AG04450 (cell line): ENCODE measurements at regions not wholly inside any gene's neighbourhood (a gene's known extent, or its start where the extent isn't known, plus 50 kb on each side); places are given as distances from the start of the nearest gene placed in this dataset.

Experiments used
- CTCF ChIA-PET: fragments of 300-600, 350-600 bp; formaldehyde crosslinking; extraction: SDS; loops from one replicate; lab custom pipeline; 2022; ENCODE audit warnings: antibody characterized with exemption, inconsistent platforms; lab: Charles Lee
- POLR2A ChIA-PET: fragments of 350-600 bp; formaldehyde crosslinking; extraction: SDS; loops from one replicate; lab custom pipeline; 2021; ENCODE audit warnings: antibody characterized with exemption, inconsistent platforms; lab: Yijun Ruan, JAX
- DNase-seq: peaks from one replicate; pipeline ENCODE4 v3.0.0-alpha.2; 2011; ENCODE audit warnings: low read depth, low spot score
- H3K27ac ChIP-seq: one replicate; pipeline ENCODE4 v1.5.1; 2012; ENCODE audit warnings: low read depth, low read length, control low read depth
- H3K27me3 ChIP-seq: one replicate; pipeline ENCODE4 v1.6.0; 2012; ENCODE audit warnings: low read length; ENCODE audit not compliant: control insufficient read depth, insufficient read depth
- H3K4me3 ChIP-seq: 2 replicates; pipeline ENCODE4 v1.5.1; 2011; ENCODE audit warnings: mild to moderate bottlenecking, low read depth, low read length, control low read depth
- H3K9me3 ChIP-seq: 2 replicates; pipeline ENCODE4 v1.5.1; 2012; ENCODE audit warnings: low read length; ENCODE audit not compliant: control insufficient read depth, insufficient read depth
- TF ChIP-seq, protein P1 (sequence below): IDR thresholded peaks from 2 replicates; pipeline ENCODE4 v1.5.1; 2011; ENCODE audit warnings: low read depth, low read length, control low read depth, inconsistent platforms

DNA sequence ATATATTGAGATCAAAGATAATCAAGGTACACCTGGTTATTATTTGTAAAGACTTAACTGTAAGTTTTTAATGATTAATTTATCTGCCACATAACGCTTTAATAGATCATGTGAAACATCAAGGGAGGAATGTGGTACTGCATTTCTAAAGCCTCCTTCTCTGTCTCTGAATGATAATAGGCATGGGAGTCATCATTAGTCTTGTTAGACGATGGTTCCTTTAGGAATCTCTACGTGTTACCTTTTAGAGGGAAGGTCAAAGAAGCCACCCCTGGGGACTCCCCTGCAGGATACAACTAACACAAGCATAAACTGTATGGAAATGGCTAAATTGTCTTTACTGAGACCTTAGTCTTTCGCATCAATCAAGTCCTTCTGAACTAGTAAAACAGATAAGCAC lies 173.6 kb upstream of the MCHR2 start:
- Histone ChIP-seq H3K4me3 (no peak overlapping the region), H3K27ac (no peak overlapping the region), H3K9me3 (no peaks in the 10 kb centered on the region), H3K27me3 (peaks cover 3% of the 10 kb centered on the region)
- TF ChIP-seq, protein P1, sequence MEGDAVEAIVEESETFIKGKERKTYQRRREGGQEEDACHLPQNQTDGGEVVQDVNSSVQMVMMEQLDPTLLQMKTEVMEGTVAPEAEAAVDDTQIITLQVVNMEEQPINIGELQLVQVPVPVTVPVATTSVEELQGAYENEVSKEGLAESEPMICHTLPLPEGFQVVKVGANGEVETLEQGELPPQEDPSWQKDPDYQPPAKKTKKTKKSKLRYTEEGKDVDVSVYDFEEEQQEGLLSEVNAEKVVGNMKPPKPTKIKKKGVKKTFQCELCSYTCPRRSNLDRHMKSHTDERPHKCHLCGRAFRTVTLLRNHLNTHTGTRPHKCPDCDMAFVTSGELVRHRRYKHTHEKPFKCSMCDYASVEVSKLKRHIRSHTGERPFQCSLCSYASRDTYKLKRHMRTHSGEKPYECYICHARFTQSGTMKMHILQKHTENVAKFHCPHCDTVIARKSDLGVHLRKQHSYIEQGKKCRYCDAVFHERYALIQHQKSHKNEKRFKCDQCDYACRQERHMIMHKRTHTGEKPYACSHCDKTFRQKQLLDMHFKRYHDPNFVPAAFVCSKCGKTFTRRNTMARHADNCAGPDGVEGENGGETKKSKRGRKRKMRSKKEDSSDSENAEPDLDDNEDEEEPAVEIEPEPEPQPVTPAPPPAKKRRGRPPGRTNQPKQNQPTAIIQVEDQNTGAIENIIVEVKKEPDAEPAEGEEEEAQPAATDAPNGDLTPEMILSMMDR, result no peak
- DNase-seq, result no peak
- ChIA-PET CTCF (no interaction called here), POLR2A (no interaction called here)

DNA sequence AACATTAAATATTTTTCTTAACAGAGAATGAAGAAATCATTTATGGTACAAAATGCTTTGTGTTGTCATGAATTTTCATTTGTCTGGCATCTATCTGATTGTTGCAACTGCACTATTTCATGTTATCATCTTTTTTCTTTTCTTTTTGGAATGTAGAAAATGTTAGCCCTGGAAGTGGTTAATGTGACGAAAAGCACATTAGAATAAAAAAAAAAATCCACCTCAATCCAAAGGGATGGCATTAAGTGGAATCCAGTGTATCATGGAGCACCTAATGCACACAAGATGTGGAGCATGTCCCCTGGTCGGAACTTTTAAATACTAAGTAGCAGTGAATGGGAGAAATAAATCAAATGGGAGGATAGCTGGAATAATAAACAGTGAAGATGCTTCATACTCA lies 172.9 kb upstream of the MCHR2 start:
- CTCF ChIA-PET, result no interaction called here
- H3K27ac ChIP-seq, result no peak overlapping the region
- no peaks in the 10 kb centered on the region for H3K9me3 ChIP-seq
- TF ChIP-seq, protein P1, result no peak
- POLR2A ChIA-PET, result no interaction called here
- no peak overlapping the region for H3K4me3 ChIP-seq
- no peak for DNase-seq
- H3K27me3 ChIP-seq, result peaks cover 3% of the 10 kb centered on the region

DNA sequence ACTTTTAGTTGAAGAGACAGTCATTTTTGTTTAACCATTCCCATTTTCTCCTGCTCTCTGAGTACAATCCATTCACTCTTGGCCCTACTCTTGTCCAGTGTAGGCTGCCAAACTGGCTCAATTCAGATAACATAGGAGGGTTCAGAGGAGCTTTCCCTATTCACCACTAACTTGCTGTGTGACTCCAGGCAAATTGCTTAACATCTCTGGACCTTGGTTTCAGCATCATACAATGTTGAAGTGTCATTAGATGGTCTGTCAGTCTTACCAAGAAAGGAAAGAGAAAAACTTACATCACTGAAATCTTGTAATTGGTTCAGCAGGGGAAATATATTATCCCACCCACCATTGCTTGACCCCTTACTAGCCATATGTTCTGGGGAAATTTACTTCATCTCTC lies 171.4 kb upstream of the MCHR2 start:
- Histone ChIP-seq H3K27me3 (peaks cover 6% of the 10 kb centered on the region), H3K4me3 (no peak overlapping the region), H3K27ac (no peak overlapping the region), H3K9me3 (no peaks in the 10 kb centered on the region)
- ChIA-PET CTCF (no interaction called here), POLR2A (no interaction called here)
- no peak for DNase-seq
- TF ChIP-seq, protein P1, result no peak

DNA sequence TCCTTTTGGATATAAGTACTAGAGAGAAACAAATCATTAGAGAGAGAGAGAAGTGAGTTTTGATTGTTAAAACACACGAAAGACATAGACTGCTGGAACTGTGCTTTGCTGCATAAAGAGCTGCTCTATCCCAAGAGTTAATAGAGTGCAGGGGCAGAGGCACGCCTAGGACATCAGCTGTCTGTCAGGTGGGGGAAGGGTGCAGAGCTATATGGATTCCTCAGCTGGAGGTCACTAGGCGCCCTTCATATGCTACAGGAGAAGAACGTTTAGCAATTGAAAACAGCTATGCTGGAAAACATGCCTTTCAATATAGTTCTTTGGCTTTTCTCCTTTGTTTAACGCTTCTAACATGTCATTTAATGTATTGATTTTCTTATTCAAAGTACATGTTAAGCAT lies 169.0 kb upstream of the MCHR2 start:
- CTCF ChIA-PET, result no interaction called here
- POLR2A ChIA-PET, result no interaction called here

DNA sequence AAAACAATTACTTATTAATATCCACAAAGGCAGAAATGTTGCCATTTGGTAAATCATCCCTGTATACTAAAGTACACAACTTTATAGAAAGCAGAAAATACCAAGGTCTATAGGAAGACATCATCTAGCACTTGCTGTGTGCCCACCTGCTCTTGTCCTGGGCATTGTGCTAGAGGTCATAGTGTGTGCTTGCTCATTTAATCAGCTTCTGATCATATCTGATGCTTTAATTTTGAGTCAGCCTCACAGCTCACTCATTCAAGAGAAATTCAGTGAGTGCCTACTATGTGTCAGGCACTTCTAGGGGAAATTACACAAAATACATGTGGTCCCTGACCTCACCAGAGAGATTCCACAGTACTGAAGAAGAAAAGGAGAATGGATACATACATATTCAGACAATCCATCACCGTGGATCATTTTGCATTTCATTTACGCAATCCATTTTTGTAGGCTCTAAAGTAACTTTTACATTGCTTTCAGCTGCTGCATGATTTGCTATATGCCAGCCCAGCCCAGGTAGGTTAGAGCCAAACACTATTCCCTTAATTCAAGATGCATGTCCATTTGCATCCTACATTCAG lies 167.9 kb upstream of the MCHR2 start:
- DNase-seq, result no peak
- H3K27me3 ChIP-seq, result peaks cover 6% of the 10 kb centered on the region
- TF ChIP-seq, protein P1, result no peak
- no peak overlapping the region for H3K27ac ChIP-seq
- POLR2A ChIA-PET, result interaction anchor here (0.6 kb wide), 1 partner anchor 736 kb away, joined by 3 read pairs; the partner anchor contains the start of gene PNISR
- H3K9me3 ChIP-seq, result no peaks in the 10 kb centered on the region
- CTCF ChIA-PET, result interaction anchor here (0.7 kb wide), 1 partner anchor 12 kb away, joined by 3 read pairs; no protein-coding TSS in a partner anchor
- no peak overlapping the region for H3K4me3 ChIP-seq

More for the DNA sequence above, 169.0 kb upstream of the MCHR2 start:
- TF ChIP-seq, protein P1, result no peak
- H3K9me3 ChIP-seq, result no peaks in the 10 kb centered on the region
- no peak for DNase-seq
- H3K27me3 ChIP-seq, result peaks cover 6% of the 10 kb centered on the region
- H3K27ac ChIP-seq, result no peak overlapping the region
- no peak overlapping the region for H3K4me3 ChIP-seq
